A549 (cell line): ENCODE measurements at regions not wholly inside any gene's neighbourhood (a gene's known extent, or its start where the extent isn't known, plus 50 kb on each side); places are given as distances from the start of the nearest gene placed in this dataset.

ENCODE experiments used
- CTCF ChIP-seq: fragments of >200 bp; sonication (Bioruptor Twin); formaldehyde crosslinking; IDR thresholded peaks from 3 replicates; pipeline ENCODE4 v1.5.1; 2016
- ELK1 ChIP-seq: fragments of 150-350 bp; IDR thresholded peaks from 2 replicates; pipeline ENCODE4 v1.6.1; 2014; ENCODE audit warnings: low read depth, mild to moderate bottlenecking, low read length
- EP300 ChIP-seq, 2 experiments: fragments of >200 bp; sonication (Bioruptor Twin); formaldehyde crosslinking; IDR thresholded peaks; 2 replicates in 1 of 2; 3 replicates in 1 of 2; pipeline ENCODE4 v1.6.1; 2016 to 2017
- GATA3 ChIP-seq: IDR thresholded peaks from 2 replicates; pipeline ENCODE4 v1.6.1; 2012; ENCODE audit warnings: borderline replicate concordance
- JUN ChIP-seq, 2 experiments: fragments of >200 bp; sonication (Bioruptor Twin); formaldehyde crosslinking; IDR thresholded peaks; 2 replicates in 1 of 2; 3 replicates in 1 of 2; pipeline ENCODE4 v1.6.1; 2016 to 2017
- KDM5A ChIP-seq: fragments of 200-600 bp; sonication (generic); IDR thresholded peaks from 2 replicates; pipeline ENCODE4 v1.6.1; 2016; ENCODE audit warnings: antibody characterized with exemption, mild to moderate bottlenecking
- MAX ChIP-seq: IDR thresholded peaks from 2 replicates; pipeline ENCODE4 v1.6.1; 2012
- PBX3 ChIP-seq: IDR thresholded peaks from 2 replicates; pipeline ENCODE4 v1.6.1; 2012

- TF ChIP-seq JUN (IDR thresholded peaks at IDR 0.05) (no peak), GATA3 (no peak), PBX3 (no peak), CTCF (no peak), KDM5A (no peak), MAX (no peak), ELK1 (no peak), EP300 (IDR thresholded peaks at IDR 0.05) (no peak)
Measured at GRCh38 chr1:166304131-166304530, 137.3 kb upstream of the FAM78B start.
